A549 (cell line): ENCODE measurements at regions not wholly inside any gene's neighbourhood (a gene's known extent, or its start where the extent isn't known, plus 50 kb on each side); places are given as distances from the start of the nearest gene placed in this dataset.
"Not testable (repeated sequence)": the region's sequence is repeated elsewhere in the genome, so short reads cannot be mapped to it uniquely, and the experiment has no call there.

Experiments
- ATAC-seq, 2 experiments: fragments of 200-7000 bp in 1 of 2; fragments of >200 bp in 1 of 2; cut with Nextera tagmentation in 1 of 2; cut with Tn5 transposase in 1 of 2; 3 replicates each; pipeline versions ENCODE4 v1.8.0 to v1.9.1; 2018 to 2020; ENCODE audit warnings: mild to moderate bottlenecking in 1 of 2, moderate library complexity in 1 of 2
- CTCF ChIA-PET: fragments of 300-600 bp; sonication (Branson Sonifier 250); formaldehyde crosslinking; extraction: SDS; loops from one replicate; lab custom pipeline; 2021; ENCODE audit warnings: antibody characterized with exemption, inconsistent platforms; lab: Yijun Ruan, JAX
- POLR2A ChIA-PET: fragments of 350-600 bp; formaldehyde crosslinking; extraction: SDS; loops from one replicate; lab custom pipeline; 2021; ENCODE audit warnings: antibody characterized with exemption, inconsistent platforms; lab: Yijun Ruan, JAX
- DNase-seq, 2 experiments: peaks; one replicate each; pipeline versions ENCODE4 v3.0.0 to v3.0.0-alpha.2; 2011 to 2016; ENCODE audit warnings: low read depth in 1 of 2, low spot score in 1 of 2
- FAIRE-seq: peaks from 2 replicates; lab custom pipeline; 2011; peaks lifted over from hg19 to GRCh38; lab: Jason Lieb, UNC
- H3K27ac ChIP-seq, 2 experiments: fragments of >200 bp; sonication (Bioruptor Twin); formaldehyde crosslinking; 3 replicates each; pipeline ENCODE4 v1.5.1; 2016 to 2017
- H3K4me1 ChIP-seq: fragments of >200 bp; sonication (Bioruptor Twin); formaldehyde crosslinking; 3 replicates; pipeline ENCODE4 v1.6.1; 2016
- H3K4me2 ChIP-seq: fragments of >200 bp; sonication (Bioruptor Twin); formaldehyde crosslinking; 3 replicates; pipeline ENCODE4 v1.6.1; 2016
- H3K4me3 ChIP-seq: fragments of >200 bp; sonication (Bioruptor Twin); formaldehyde crosslinking; 3 replicates; pipeline ENCODE4 v1.5.1; 2016
- H3K9me3 ChIP-seq: fragments of >200 bp; sonication (Bioruptor Twin); formaldehyde crosslinking; 3 replicates; pipeline ENCODE4 v1.6.1; 2016
- ATOH8 ChIP-seq: fragments of 250-450 bp; sonication (Bioruptor Pico); IDR thresholded peaks from 2 replicates; pipeline ENCODE4 v1.5.0; 2020; ENCODE audit warnings: low read depth, mild to moderate bottlenecking, moderate library complexity
- BHLHE40 ChIP-seq: IDR thresholded peaks from 2 replicates; pipeline ENCODE4 v1.6.1; 2012; ENCODE audit warnings: low read depth, low read length, inconsistent platforms
- CEBPB ChIP-seq, 2 experiments: fragments of >200 bp in 1 of 2; sonication (Bioruptor Twin) in 1 of 2; formaldehyde crosslinking in 1 of 2; IDR thresholded peaks; 2 replicates each; pipeline ENCODE4 v1.6.1; 2012 to 2016
- CHD4 ChIP-seq: fragments of 200-600 bp; sonication (generic); IDR thresholded peaks from 2 replicates; pipeline ENCODE4 v1.6.1; 2016; ENCODE audit warnings: antibody characterized with exemption, mild to moderate bottlenecking, borderline replicate concordance
- ELK1 ChIP-seq: fragments of 150-350 bp; IDR thresholded peaks from 2 replicates; pipeline ENCODE4 v1.6.1; 2014; ENCODE audit warnings: low read depth, mild to moderate bottlenecking, low read length
- EP300 ChIP-seq, 2 experiments: fragments of >200 bp; sonication (Bioruptor Twin); formaldehyde crosslinking; IDR thresholded peaks; 2 replicates in 1 of 2; 3 replicates in 1 of 2; pipeline ENCODE4 v1.6.1; 2016 to 2017
- FOXS1 ChIP-seq: fragments of 250-450 bp; sonication (Bioruptor Pico); IDR thresholded peaks from 2 replicates; pipeline ENCODE4 v1.5.0; 2020; ENCODE audit warnings: mild to moderate bottlenecking, moderate library complexity
- HDAC2 ChIP-seq: fragments of 200-600 bp; sonication (generic); IDR thresholded peaks from 2 replicates; pipeline ENCODE4 v1.6.1; 2016
- HES2 ChIP-seq: fragments of >200 bp; sonication (Bioruptor Twin); formaldehyde crosslinking; IDR thresholded peaks from 2 replicates; pipeline ENCODE4 v1.6.1; 2016
- HMGXB4 ChIP-seq: fragments of 250-450 bp; sonication (Bioruptor Pico); IDR thresholded peaks from 2 replicates; pipeline ENCODE4 v1.5.0; 2021; ENCODE audit warnings: mild to moderate bottlenecking, moderate library complexity, borderline replicate concordance
- JUNB ChIP-seq: fragments of >200 bp; sonication (Bioruptor Twin); formaldehyde crosslinking; IDR thresholded peaks from 2 replicates; pipeline ENCODE4 v1.6.1; 2016
- MAFK ChIP-seq: fragments of 450-650 bp; IDR thresholded peaks from 2 replicates; pipeline ENCODE4 v1.6.1; 2014; ENCODE audit not compliant: partially characterized antibody
- MAX ChIP-seq: IDR thresholded peaks from 2 replicates; pipeline ENCODE4 v1.6.1; 2012
- MAZ ChIP-seq: fragments of 150-350 bp; IDR thresholded peaks from 2 replicates; pipeline ENCODE4 v1.6.1; 2014; ENCODE audit warnings: antibody characterized with exemption, low read depth, low read length, borderline replicate concordance
- MYC ChIP-seq: IDR thresholded peaks from 2 replicates; pipeline ENCODE4 v1.6.1; 2012; ENCODE audit warnings: mild to moderate bottlenecking, inconsistent platforms, low read length, improper control_type of control experiment, borderline replicate concordance
- NFE2L2 ChIP-seq: fragments of 150-350 bp; conservative IDR thresholded peaks from 2 replicates; pipeline ENCODE4 v1.6.1; 2014; ENCODE audit warnings: low read length
- NR3C1 ChIP-seq: fragments of >200 bp; sonication (Bioruptor Twin); formaldehyde crosslinking; IDR thresholded peaks from 3 replicates; pipeline ENCODE4 v1.6.1; 2017
- PHF8 ChIP-seq: fragments of 200-600 bp; sonication (generic); IDR thresholded peaks from 2 replicates; pipeline ENCODE4 v1.6.1; 2016; ENCODE audit warnings: low read depth, mild to moderate bottlenecking, antibody characterized with exemption, moderate library complexity, borderline replicate concordance
- POLR2A ChIP-seq: IDR thresholded peaks from 2 replicates; pipeline ENCODE4 v1.6.1; 2012; ENCODE audit warnings: mild to moderate bottlenecking, low read length
- RAD21 ChIP-seq, 2 experiments: fragments of >200 bp in 1 of 2; sonication (Bioruptor Twin) in 1 of 2; formaldehyde crosslinking in 1 of 2; IDR thresholded peaks in 1 of 2; conservative IDR thresholded peaks in 1 of 2; 2 replicates in 1 of 2; 3 replicates in 1 of 2; pipeline ENCODE4 v1.6.1; 2012 to 2018; ENCODE audit warnings: inconsistent platforms in 1 of 2
- RFX5 ChIP-seq: fragments of 450-650 bp; IDR thresholded peaks from 2 replicates; pipeline ENCODE4 v1.7.1; 2014; ENCODE audit warnings: antibody characterized with exemption, mild to moderate bottlenecking, moderate library complexity
- TP53 ChIP-seq: fragments of 250-450 bp; sonication (Bioruptor Pico); IDR thresholded peaks from 2 replicates; pipeline ENCODE4 v1.5.0; 2021; ENCODE audit warnings: mild to moderate bottlenecking, moderate library complexity
- ZSCAN20 ChIP-seq: fragments of 250-450 bp; sonication (Bioruptor Pico); IDR thresholded peaks from 2 replicates; pipeline ENCODE4 v1.8.0; 2022; ENCODE audit warnings: mild to moderate bottlenecking, moderate library complexity
- WGBS: methylation state at CpG from one replicate; pipeline ENCODE4 v1.1.6; 2017; ENCODE audit errors: missing lambda C conversion rate; 5-methylcytosine and 5-hydroxymethylcytosine counted together

GRCh38 chr6:50913105-50913770 is 94.6 kb downstream of the TFAP2B start:
- ATAC-seq: no peak
- no peak overlapping the region for H3K4me2 ChIP-seq
- TF ChIP-seq POLR2A (no peak), MYC (no peak), ZSCAN20 (CRISPR knock-in tag) (no peak), ATOH8 (CRISPR knock-in tag) (no peak), MAFK (no peak), FOXS1 (CRISPR knock-in tag) (no peak), CEBPB (IDR thresholded peaks at IDR 0.05) (no peak), TP53 (CRISPR knock-in tag) (no peak)
- no peak overlapping the region for H3K27ac ChIP-seq
- H3K4me3 ChIP-seq: no peak overlapping the region
- FAIRE-seq: no peak
- ChIA-PET CTCF (interaction anchor here (0.7 kb wide), 1 partner anchor 26 kb away, joined by 3 read pairs; no protein-coding TSS in a partner anchor), POLR2A (no interaction called here)
- DNase-seq: no peak
- no peaks in the 10 kb centered on the region for H3K4me1 ChIP-seq
- no peaks in the 10 kb centered on the region for H3K9me3 ChIP-seq
- 44% methylated on average over 19 of the region's 20 CpGs for WGBS

- FAIRE-seq, H3K9me3 ChIP-seq, POLR2A ChIA-PET, H3K27ac ChIP-seq, H3K4me2 ChIP-seq, H3K4me3 ChIP-seq, H3K4me1 ChIP-seq, DNase-seq, CTCF ChIA-PET, ATAC-seq: not testable (repeated sequence)
- WGBS: 0% methylated on average over 1 of the region's 7 CpGs
Observed at GRCh38 chr6:50921378-50921777, 102.7 kb downstream of the TFAP2B start.

GRCh38 chr6:50921968-50922367 is 103.3 kb downstream of the TFAP2B start:
- FAIRE-seq (no peak), DNase-seq (no peak), ATAC-seq (no peak)
- no peak overlapping the region for H3K27ac ChIP-seq
- H3K4me3 ChIP-seq: no peak overlapping the region
- TF ChIP-seq RAD21 (conservative IDR thresholded peaks at IDR 0.05 in 1 of 2, IDR thresholded peaks at IDR 0.05 in 1 of 2) (no peak), NR3C1 (no peak), MAX (no peak), HMGXB4 (no peak), BHLHE40 (no peak), PHF8 (no peak), RFX5 (no peak), HDAC2 (no peak)
- no peak overlapping the region for H3K4me2 ChIP-seq
- ChIA-PET POLR2A (no interaction called here), CTCF (no interaction called here)
- no peaks in the 10 kb centered on the region for H3K4me1 ChIP-seq
- no peaks in the 10 kb centered on the region for H3K9me3 ChIP-seq
- 32% methylated on average over 4 of the region's 4 CpGs for WGBS

GRCh38 chr6:50922579-50923525 is 104.2 kb downstream of the TFAP2B start:
- H3K4me1 ChIP-seq: no peaks in the 10 kb centered on the region
- no peak overlapping the region for H3K27ac ChIP-seq
- no peak for ATAC-seq
- no peak overlapping the region for H3K4me3 ChIP-seq
- no peaks in the 10 kb centered on the region for H3K9me3 ChIP-seq
- no peak for DNase-seq
- H3K4me2 ChIP-seq: no peak overlapping the region
- CTCF ChIA-PET: no interaction called here
- no peak for TF ChIP-seq JUNB
- no peak for TF ChIP-seq ELK1
- TF ChIP-seq EP300 (IDR thresholded peaks at IDR 0.05): no peak
- no peak for TF ChIP-seq MAZ
- TF ChIP-seq CHD4: no peak
- TF ChIP-seq NFE2L2: no peak
- TF ChIP-seq NR3C1: no peak
- TF ChIP-seq FOXS1 (CRISPR knock-in tag): no peak
- no peak for TF ChIP-seq HES2
- POLR2A ChIA-PET: no interaction called here
- no peak for FAIRE-seq
- 0% methylated on average over 1 of the region's 1 CpG for WGBS
